Ascending aorta (tissue), 2 donors: ENCODE measurements at regions not wholly inside any gene's neighbourhood (a gene's known extent, or its start where the extent isn't known, plus 50 kb on each side); places are given as distances from the start of the nearest gene placed in this dataset.

Experiments used
- DNase-seq, 2 donors: peaks; one replicate each; pipeline ENCODE4 v3.0.0-alpha.2; 2019; ENCODE audit warnings: low spot score in 2 of 2
- H3K27ac ChIP-seq, 2 donors: fragments of 200-600 bp; sonication (generic); one replicate each; pipeline ENCODE4 v1.5.1; 2016 to 2017; ENCODE audit warnings: mild to moderate bottlenecking in 1 of 2
- H3K27me3 ChIP-seq: fragments of 200-600 bp; sonication (generic); one replicate; pipeline ENCODE4 v1.5.1; 2017
- H3K36me3 ChIP-seq, 2 donors: fragments of 200-600 bp; sonication (generic); one replicate each; pipeline ENCODE4 v1.5.1; 2016
- H3K4me1 ChIP-seq, 2 donors: fragments of 200-600 bp; sonication (generic); one replicate each; pipeline ENCODE4 v1.5.1; 2016 to 2017; ENCODE audit warnings: mild to moderate bottlenecking in 1 of 2
- H3K4me3 ChIP-seq, 2 donors: fragments of 200-600 bp; sonication (generic); one replicate each; pipeline ENCODE4 v1.5.1; 2016 to 2017; ENCODE audit warnings: mild to moderate bottlenecking in 1 of 2
- H3K9me3 ChIP-seq, 2 donors: fragments of 200-600 bp; sonication (generic); one replicate each; pipeline ENCODE4 v1.5.1; 2016
- intact Hi-C: fragments of 100-400 bp; cut with DNase I; formaldehyde crosslinking; loops from one replicate; pipeline ENCODE4 v1.15.1; 2023
- TF ChIP-seq, protein P1 (sequence below), 3 experiments: fragments of 200-600 bp in 2 of 3; fragments of 450-650 bp in 1 of 3; sonication (generic) in 2 of 3; IDR thresholded peaks; one replicate each; pipeline ENCODE4 v1.5.1; 2016 to 2019; ENCODE audit warnings: antibody characterized with exemption in 3 of 3, mild to moderate bottlenecking in 1 of 3, moderate library complexity in 1 of 3

- no peak for DNase-seq
- H3K27me3 ChIP-seq: no peaks in the 10 kb centered on the region
- intact Hi-C loops: no loop called here
- TF ChIP-seq, protein P1, sequence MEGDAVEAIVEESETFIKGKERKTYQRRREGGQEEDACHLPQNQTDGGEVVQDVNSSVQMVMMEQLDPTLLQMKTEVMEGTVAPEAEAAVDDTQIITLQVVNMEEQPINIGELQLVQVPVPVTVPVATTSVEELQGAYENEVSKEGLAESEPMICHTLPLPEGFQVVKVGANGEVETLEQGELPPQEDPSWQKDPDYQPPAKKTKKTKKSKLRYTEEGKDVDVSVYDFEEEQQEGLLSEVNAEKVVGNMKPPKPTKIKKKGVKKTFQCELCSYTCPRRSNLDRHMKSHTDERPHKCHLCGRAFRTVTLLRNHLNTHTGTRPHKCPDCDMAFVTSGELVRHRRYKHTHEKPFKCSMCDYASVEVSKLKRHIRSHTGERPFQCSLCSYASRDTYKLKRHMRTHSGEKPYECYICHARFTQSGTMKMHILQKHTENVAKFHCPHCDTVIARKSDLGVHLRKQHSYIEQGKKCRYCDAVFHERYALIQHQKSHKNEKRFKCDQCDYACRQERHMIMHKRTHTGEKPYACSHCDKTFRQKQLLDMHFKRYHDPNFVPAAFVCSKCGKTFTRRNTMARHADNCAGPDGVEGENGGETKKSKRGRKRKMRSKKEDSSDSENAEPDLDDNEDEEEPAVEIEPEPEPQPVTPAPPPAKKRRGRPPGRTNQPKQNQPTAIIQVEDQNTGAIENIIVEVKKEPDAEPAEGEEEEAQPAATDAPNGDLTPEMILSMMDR (IDR thresholded peaks at IDR 0.05): no peak
- H3K9me3 ChIP-seq: no peaks in the 10 kb centered on the region
- no peak overlapping the region for H3K27ac ChIP-seq
- H3K4me1 ChIP-seq: no peaks in the 10 kb centered on the region
- no peak overlapping the region for H3K4me3 ChIP-seq
- H3K36me3 ChIP-seq: no peaks in the 10 kb centered on the region
These were observed 1361.3 kb upstream of the CELF2 start for GRCh38 chr10:9656386-9656785.

DNA sequence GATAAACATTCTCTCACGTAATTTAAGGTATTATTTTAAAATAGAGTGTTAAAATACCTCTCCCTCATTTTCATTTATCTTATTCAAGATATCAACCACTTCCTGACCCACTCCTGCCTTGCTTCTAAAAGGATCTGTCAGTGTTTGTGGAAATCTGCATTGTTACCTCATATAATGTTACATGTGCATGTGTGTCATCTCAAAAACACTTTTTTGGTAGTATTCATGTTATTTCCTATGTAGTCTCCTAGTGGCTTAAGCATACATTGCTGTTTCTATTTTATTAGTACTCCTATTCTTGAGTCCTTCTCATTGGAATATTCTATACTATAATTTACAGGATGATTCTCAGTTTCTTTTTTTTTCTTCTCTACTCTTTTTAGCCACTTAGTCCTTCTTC, 1360.7 kb upstream of the CELF2 start:
- TF ChIP-seq, protein P1 (IDR thresholded peaks at IDR 0.05): no peak
- H3K36me3 ChIP-seq: no peaks in the 10 kb centered on the region

DNA sequence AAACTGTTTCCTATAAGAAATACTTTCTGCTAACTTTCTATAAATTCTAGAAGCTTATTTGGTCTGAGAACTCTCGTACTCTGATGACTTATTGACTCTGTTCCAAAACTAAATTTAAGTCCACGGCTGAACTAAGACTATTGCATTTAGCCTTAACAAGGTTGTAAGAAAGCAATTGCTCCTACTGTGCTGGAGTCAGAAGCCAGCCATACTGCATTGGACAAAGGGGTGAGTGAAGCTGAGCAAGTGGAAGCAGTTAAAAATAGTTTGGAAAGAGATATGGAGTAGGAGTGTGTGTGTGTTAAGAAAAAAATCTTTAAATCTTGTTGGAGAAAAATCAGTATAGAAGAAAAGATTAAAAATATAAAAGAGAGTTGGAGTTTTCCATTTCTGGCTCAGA, 1360.1 kb upstream of the CELF2 start:
- Histone ChIP-seq H3K27me3 (no peaks in the 10 kb centered on the region), H3K9me3 (no peaks in the 10 kb centered on the region), H3K36me3 (no peaks in the 10 kb centered on the region), H3K27ac (no peak overlapping the region), H3K4me1 (no peaks in the 10 kb centered on the region), H3K4me3 (no peak overlapping the region)
- DNase-seq: no peak
- TF ChIP-seq, protein P1 (IDR thresholded peaks at IDR 0.05): no peak
- intact Hi-C loops: no loop called here

More for the DNA sequence above, 1360.7 kb upstream of the CELF2 start:
- no peaks in the 10 kb centered on the region for H3K9me3 ChIP-seq
- intact Hi-C loops: no loop called here
- H3K4me1 ChIP-seq: no peaks in the 10 kb centered on the region
- H3K27ac ChIP-seq: no peak overlapping the region
- no peaks in the 10 kb centered on the region for H3K27me3 ChIP-seq
- no peak overlapping the region for H3K4me3 ChIP-seq
- no peak for DNase-seq

GRCh38 chr10:9668411-9668810, 1349.3 kb upstream of the CELF2 start:
- no peak for DNase-seq
- TF ChIP-seq, protein P1 (IDR thresholded peaks at IDR 0.05): no peak
- H3K4me3 ChIP-seq: no peak overlapping the region
- no peaks in the 10 kb centered on the region for H3K27me3 ChIP-seq
- H3K27ac ChIP-seq: no peak overlapping the region
- no peaks in the 10 kb centered on the region for H3K36me3 ChIP-seq
- intact Hi-C loops: no loop called here
- H3K9me3 ChIP-seq: no peaks in the 10 kb centered on the region
- no peaks in the 10 kb centered on the region for H3K4me1 ChIP-seq

DNA sequence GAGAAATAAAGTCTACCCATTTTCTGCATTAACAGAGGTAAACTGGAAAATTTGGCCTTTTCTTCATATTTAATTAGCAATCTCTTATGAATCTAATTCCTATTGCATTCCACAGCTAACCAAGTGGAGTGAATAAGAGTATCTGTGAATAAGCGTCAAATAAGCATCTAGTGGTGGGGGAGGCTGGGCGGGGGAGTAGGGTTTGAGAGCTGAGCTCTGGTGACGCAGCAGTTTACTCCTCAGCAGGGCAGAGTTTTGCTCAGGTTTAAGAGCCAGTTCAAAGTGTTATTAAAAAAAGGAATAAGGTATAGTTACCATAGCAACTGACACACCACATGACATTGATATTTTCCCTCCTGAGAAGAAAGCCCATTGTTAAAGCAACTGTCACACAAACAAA, 1346.8 kb upstream of the CELF2 start:
- no peaks in the 10 kb centered on the region for H3K36me3 ChIP-seq
- no peak overlapping the region for H3K4me3 ChIP-seq
- no peaks in the 10 kb centered on the region for H3K27me3 ChIP-seq
- H3K4me1 ChIP-seq: no peaks in the 10 kb centered on the region
- H3K9me3 ChIP-seq: no peaks in the 10 kb centered on the region
- H3K27ac ChIP-seq: no peak overlapping the region
- TF ChIP-seq, protein P1 (IDR thresholded peaks at IDR 0.05): no peak
- intact Hi-C loops: no loop called here
- no peak for DNase-seq

- H3K27ac ChIP-seq: no peak overlapping the region
- no peaks in the 10 kb centered on the region for H3K36me3 ChIP-seq
- TF ChIP-seq, protein P1 (IDR thresholded peaks at IDR 0.05): no peak
- no peaks in the 10 kb centered on the region for H3K27me3 ChIP-seq
- H3K4me3 ChIP-seq: no peak overlapping the region
- H3K9me3 ChIP-seq: no peaks in the 10 kb centered on the region
- no peaks in the 10 kb centered on the region for H3K4me1 ChIP-seq
- intact Hi-C loops: no loop called here
- DNase-seq: no peak
These were observed 1336.0 kb upstream of the CELF2 start for GRCh38 chr10:9681655-9682054.
